GM12878 (cell line): ENCODE measurements at regions not wholly inside any gene's neighbourhood (a gene's known extent, or its start where the extent isn't known, plus 50 kb on each side); places are given as distances from the start of the nearest gene placed in this dataset.

Experiments
- ATAC-seq: fragments of 200-7000 bp; cut with Tn5 transposase; 3 replicates; pipeline ENCODE4 v1.9.1; 2020; ENCODE audit warnings: mild to moderate bottlenecking, moderate library complexity
- BruUV-seq: library from RNA; stranded (reverse); fragments of 400-500 nt; replicated peaks from 2 replicates; lab custom pipeline; 2021; lab: Mats Ljungman, UMichigan
- CTCF ChIA-PET: fragments of 300-600 bp; sonication (Branson Sonifier 250); formaldehyde crosslinking; extraction: SDS; loops from one replicate; lab custom pipeline; 2021; ENCODE audit warnings: inconsistent platforms; lab: Yijun Ruan, JAX
- POLR2A ChIA-PET: fragments of 350-600 bp; formaldehyde crosslinking; extraction: SDS; loops from one replicate; lab custom pipeline; 2021; ENCODE audit warnings: inconsistent platforms; lab: Charles Lee
- RAD21 ChIA-PET: fragments of 300-600 bp; sonication (Branson Sonifier 250); formaldehyde crosslinking; loops from one replicate; lab custom pipeline; 2023; ENCODE audit warnings: antibody characterized with exemption; ENCODE audit not compliant: unreplicated experiment; lab: Charles Lee
- SMC1A ChIA-PET: fragments of 300-600 bp; sonication (Branson Sonifier 250); formaldehyde crosslinking; loops from one replicate; lab custom pipeline; 2023; ENCODE audit not compliant: unreplicated experiment, uncharacterized antibody; lab: Charles Lee
- DNase-seq: peaks from one replicate; pipeline ENCODE4 v3.0.0-alpha.2; 2011; ENCODE audit warnings: low read depth, low spot score
- FAIRE-seq: peaks from 3 replicates; lab custom pipeline; 2011; peaks lifted over from hg19 to GRCh38; lab: Jason Lieb, UNC
- H2AFZ ChIP-seq: 2 replicates; pipeline ENCODE4 v1.6.0; 2011; ENCODE audit warnings: low read depth, low read length, control low read depth; ENCODE audit not compliant: control insufficient read depth
- H3K27ac ChIP-seq: 2 replicates; pipeline ENCODE4 v1.5.1; 2011; ENCODE audit warnings: control low read depth; ENCODE audit not compliant: control insufficient read depth, insufficient read depth
- H3K27me3 ChIP-seq, 2 experiments: replicated peaks in 1 of 2; 2 replicates each; pipeline versions ENCODE4 v1.6.0 to v1.6.1; 2011; ENCODE audit warnings: low read length in 1 of 2; ENCODE audit not compliant: control insufficient read depth in 2 of 2, insufficient read depth in 2 of 2
- H3K36me3 ChIP-seq, 2 experiments: 2 replicates each; pipeline ENCODE4 v1.5.1; 2011; ENCODE audit warnings: low read length in 1 of 2; ENCODE audit not compliant: control insufficient read depth in 2 of 2, insufficient read depth in 2 of 2
- H3K4me1 ChIP-seq: 2 replicates; pipeline ENCODE4 v1.6.1; 2011; ENCODE audit warnings: mild to moderate bottlenecking, low read length, moderate library complexity, mixed read lengths; ENCODE audit not compliant: control insufficient read depth, insufficient read depth
- H3K4me2 ChIP-seq: 2 replicates; pipeline ENCODE4 v1.6.0; 2011; ENCODE audit warnings: control low read depth; ENCODE audit not compliant: control insufficient read depth, insufficient read depth
- H3K4me3 ChIP-seq: fragments of 200-600 bp; sonication (generic); 2 replicates; pipeline ENCODE4 v1.5.1; 2016
- H3K79me2 ChIP-seq: 2 replicates; pipeline ENCODE4 v1.6.0; 2011; ENCODE audit warnings: low read length; ENCODE audit not compliant: control insufficient read depth, insufficient read depth
- H3K9ac ChIP-seq: 2 replicates; pipeline ENCODE4 v1.8.0; 2011; ENCODE audit warnings: low read length, control low read depth, mixed read lengths; ENCODE audit not compliant: control insufficient read depth, insufficient read depth
- H3K9me3 ChIP-seq: replicated peaks from 3 replicates; pipeline ENCODE4 v1.5.1; 2011; ENCODE audit warnings: mild to moderate bottlenecking, low read length; ENCODE audit not compliant: control insufficient read depth, insufficient read depth
- H4K20me1 ChIP-seq: 2 replicates; pipeline ENCODE4 v1.6.0; 2011; ENCODE audit not compliant: control insufficient read depth, insufficient read depth
- CHD1 ChIP-seq: IDR thresholded peaks from 2 replicates; pipeline ENCODE4 v1.6.1; 2012; ENCODE audit warnings: low read depth, low read length, improper control_type of control experiment
- ETV6 ChIP-seq, 2 experiments: fragments of 450-650 bp in 1 of 2; IDR thresholded peaks in 1 of 2; conservative IDR thresholded peaks in 1 of 2; 2 replicates each; pipeline ENCODE4 v1.6.1; 2014; ENCODE audit warnings: antibody characterized with exemption in 1 of 2, borderline replicate concordance in 1 of 2, low read depth in 1 of 2, mild to moderate bottlenecking in 1 of 2, moderate library complexity in 1 of 2
- FOXK2 ChIP-seq: fragments of 450-650 bp; IDR thresholded peaks from 2 replicates; pipeline ENCODE4 v1.6.1; 2017; ENCODE audit warnings: mild to moderate bottlenecking, moderate library complexity
- JUNB ChIP-seq: IDR thresholded peaks from 2 replicates; pipeline ENCODE4 v1.6.1; 2016; ENCODE audit warnings: antibody characterized with exemption, mild to moderate bottlenecking
- KAT2A ChIP-seq: conservative IDR thresholded peaks from 2 replicates; pipeline ENCODE4 v1.6.1; 2011; ENCODE audit warnings: low read depth, low read length; ENCODE audit not compliant: control insufficient read depth
- NR2C1 ChIP-seq: fragments of 450-650 bp; IDR thresholded peaks from 2 replicates; pipeline ENCODE4 v1.6.1; 2017; ENCODE audit warnings: antibody characterized with exemption, mild to moderate bottlenecking, moderate library complexity
- PAX8 ChIP-seq: fragments of 450-650 bp; IDR thresholded peaks from 2 replicates; pipeline ENCODE4 v1.6.1; 2017; ENCODE audit warnings: mild to moderate bottlenecking, moderate library complexity
- PML ChIP-seq: IDR thresholded peaks from 2 replicates; pipeline ENCODE4 v1.6.1; 2012; ENCODE audit warnings: low read length, inconsistent platforms
- RFX5 ChIP-seq: IDR thresholded peaks from 2 replicates; pipeline ENCODE4 v1.6.1; 2011; ENCODE audit warnings: low read depth, low read length, improper control_type of control experiment
- ZNF207 ChIP-seq: fragments of 450-650 bp; IDR thresholded peaks from 2 replicates; pipeline ENCODE4 v1.6.1; 2014; ENCODE audit warnings: antibody characterized with exemption, mild to moderate bottlenecking, borderline replicate concordance
- WGBS: methylation state at CpG from one replicate; pipeline ENCODE4 v1.1.6; 2016; ENCODE audit warnings: low lambda C conversion rate; ENCODE audit not compliant: insufficient replicate concordance, insufficient coverage; ENCODE audit errors: missing lambda C conversion rate; 5-methylcytosine and 5-hydroxymethylcytosine counted together
- in situ Hi-C: fragments of 300-500 bp; cut with MboI; formaldehyde crosslinking; loops from 9 replicates; pipeline ENCODE4 v1.14.3; 2018; ENCODE audit warnings: mixed read lengths
- intact Hi-C: fragments of 100-400 bp; cut with micrococcal nuclease; formaldehyde crosslinking; loops from one replicate; pipeline ENCODE4 v1.14.2; 2022; ENCODE audit not compliant: unreplicated experiment
- TF ChIP-seq, protein P1 (sequence below): fragments of 450-650 bp; IDR thresholded peaks from 2 replicates; pipeline ENCODE4 v1.6.1; 2014; ENCODE audit warnings: mild to moderate bottlenecking
- TF ChIP-seq, protein P2 (sequence below): fragments of 450-650 bp; IDR thresholded peaks from 2 replicates; pipeline ENCODE4 v1.6.1; 2017; ENCODE audit warnings: mild to moderate bottlenecking
- TF ChIP-seq, protein P3 (sequence below): fragments of 450-650 bp; IDR thresholded peaks from 2 replicates; pipeline ENCODE4 v1.6.1; 2016; ENCODE audit warnings: mild to moderate bottlenecking, moderate library complexity, borderline replicate concordance
- TF ChIP-seq, protein P4 (sequence below): fragments of 150-350 bp; IDR thresholded peaks from 2 replicates; pipeline ENCODE4 v1.6.1; 2014; ENCODE audit warnings: mild to moderate bottlenecking, low read depth, low read length

DNA sequence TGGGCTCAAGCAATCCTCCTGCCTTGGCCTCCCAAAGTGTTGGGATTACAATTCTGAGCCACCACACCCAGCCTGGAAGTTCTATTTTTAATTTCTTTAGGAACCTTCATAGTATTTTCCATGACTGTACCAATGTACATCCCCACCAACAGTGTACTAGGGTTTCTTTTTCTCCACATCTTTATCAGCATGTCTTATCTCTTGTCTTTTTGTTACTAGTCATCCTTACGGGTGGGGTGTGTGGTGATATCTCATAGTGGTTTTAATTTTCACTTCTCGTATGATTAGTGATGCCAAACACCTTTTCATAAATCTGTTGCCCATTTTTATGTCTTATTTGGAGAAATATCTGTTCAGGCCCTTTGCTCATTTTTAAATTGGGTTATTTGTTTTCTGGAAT lies 123.0 kb upstream of the MEF2C start:
- POLR2A ChIA-PET = no interaction called here
- no peak overlapping the region for H3K4me3 ChIP-seq
- intact Hi-C loops (no loop called here), in situ Hi-C loops (no loop called here)
- ATAC-seq = no peak
- no peaks in the 10 kb centered on the region for H3K4me1 ChIP-seq
- H3K9ac ChIP-seq = no peak overlapping the region
- DNase-seq = no peak
- CTCF ChIA-PET = interaction anchor here (0.7 kb wide), 1 partner anchor 278 kb away, joined by 3 read pairs; no protein-coding TSS in a partner anchor
- no peak overlapping the region for H3K27ac ChIP-seq
- no peaks in the 10 kb centered on the region for H4K20me1 ChIP-seq
- no peaks in the 10 kb centered on the region; the same call in 1 of the 3 replicates for H3K9me3 ChIP-seq
- BruUV-seq = no TSS peak
- no peaks in the 10 kb centered on the region for H3K79me2 ChIP-seq
- SMC1A ChIA-PET = no interaction called here
- H3K27me3 ChIP-seq = no peaks in the 10 kb centered on the region
- RAD21 ChIA-PET = no interaction called here
- no peak for FAIRE-seq
- no peak overlapping the region for H2AFZ ChIP-seq
- no peaks in the 10 kb centered on the region for H3K36me3 ChIP-seq
- WGBS = 100% methylated on average over 2 of the region's 2 CpGs
- H3K4me2 ChIP-seq = no peak overlapping the region
- TF ChIP-seq, protein P1, sequence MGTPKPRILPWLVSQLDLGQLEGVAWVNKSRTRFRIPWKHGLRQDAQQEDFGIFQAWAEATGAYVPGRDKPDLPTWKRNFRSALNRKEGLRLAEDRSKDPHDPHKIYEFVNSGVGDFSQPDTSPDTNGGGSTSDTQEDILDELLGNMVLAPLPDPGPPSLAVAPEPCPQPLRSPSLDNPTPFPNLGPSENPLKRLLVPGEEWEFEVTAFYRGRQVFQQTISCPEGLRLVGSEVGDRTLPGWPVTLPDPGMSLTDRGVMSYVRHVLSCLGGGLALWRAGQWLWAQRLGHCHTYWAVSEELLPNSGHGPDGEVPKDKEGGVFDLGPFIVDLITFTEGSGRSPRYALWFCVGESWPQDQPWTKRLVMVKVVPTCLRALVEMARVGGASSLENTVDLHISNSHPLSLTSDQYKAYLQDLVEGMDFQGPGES = no peak
- TF ChIP-seq KAT2A (no peak), PAX8 (no peak), PML (no peak), RFX5 (no peak), FOXK2 (no peak), CHD1 (no peak), NR2C1 (no peak), JUNB (no peak), ETV6 (conservative IDR thresholded peaks at IDR 0.05 in 1 of 2, IDR thresholded peaks at IDR 0.05 in 1 of 2; ENCODE audit: borderline replicate concordance in 1 of 2, low read depth in 1 of 2) (no peak), ZNF207 (no peak)
- TF ChIP-seq, protein P2, sequence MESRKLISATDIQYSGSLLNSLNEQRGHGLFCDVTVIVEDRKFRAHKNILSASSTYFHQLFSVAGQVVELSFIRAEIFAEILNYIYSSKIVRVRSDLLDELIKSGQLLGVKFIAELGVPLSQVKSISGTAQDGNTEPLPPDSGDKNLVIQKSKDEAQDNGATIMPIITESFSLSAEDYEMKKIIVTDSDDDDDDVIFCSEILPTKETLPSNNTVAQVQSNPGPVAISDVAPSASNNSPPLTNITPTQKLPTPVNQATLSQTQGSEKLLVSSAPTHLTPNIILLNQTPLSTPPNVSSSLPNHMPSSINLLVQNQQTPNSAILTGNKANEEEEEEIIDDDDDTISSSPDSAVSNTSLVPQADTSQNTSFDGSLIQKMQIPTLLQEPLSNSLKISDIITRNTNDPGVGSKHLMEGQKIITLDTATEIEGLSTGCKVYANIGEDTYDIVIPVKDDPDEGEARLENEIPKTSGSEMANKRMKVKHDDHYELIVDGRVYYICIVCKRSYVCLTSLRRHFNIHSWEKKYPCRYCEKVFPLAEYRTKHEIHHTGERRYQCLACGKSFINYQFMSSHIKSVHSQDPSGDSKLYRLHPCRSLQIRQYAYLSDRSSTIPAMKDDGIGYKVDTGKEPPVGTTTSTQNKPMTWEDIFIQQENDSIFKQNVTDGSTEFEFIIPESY = no peak
- TF ChIP-seq, protein P3, sequence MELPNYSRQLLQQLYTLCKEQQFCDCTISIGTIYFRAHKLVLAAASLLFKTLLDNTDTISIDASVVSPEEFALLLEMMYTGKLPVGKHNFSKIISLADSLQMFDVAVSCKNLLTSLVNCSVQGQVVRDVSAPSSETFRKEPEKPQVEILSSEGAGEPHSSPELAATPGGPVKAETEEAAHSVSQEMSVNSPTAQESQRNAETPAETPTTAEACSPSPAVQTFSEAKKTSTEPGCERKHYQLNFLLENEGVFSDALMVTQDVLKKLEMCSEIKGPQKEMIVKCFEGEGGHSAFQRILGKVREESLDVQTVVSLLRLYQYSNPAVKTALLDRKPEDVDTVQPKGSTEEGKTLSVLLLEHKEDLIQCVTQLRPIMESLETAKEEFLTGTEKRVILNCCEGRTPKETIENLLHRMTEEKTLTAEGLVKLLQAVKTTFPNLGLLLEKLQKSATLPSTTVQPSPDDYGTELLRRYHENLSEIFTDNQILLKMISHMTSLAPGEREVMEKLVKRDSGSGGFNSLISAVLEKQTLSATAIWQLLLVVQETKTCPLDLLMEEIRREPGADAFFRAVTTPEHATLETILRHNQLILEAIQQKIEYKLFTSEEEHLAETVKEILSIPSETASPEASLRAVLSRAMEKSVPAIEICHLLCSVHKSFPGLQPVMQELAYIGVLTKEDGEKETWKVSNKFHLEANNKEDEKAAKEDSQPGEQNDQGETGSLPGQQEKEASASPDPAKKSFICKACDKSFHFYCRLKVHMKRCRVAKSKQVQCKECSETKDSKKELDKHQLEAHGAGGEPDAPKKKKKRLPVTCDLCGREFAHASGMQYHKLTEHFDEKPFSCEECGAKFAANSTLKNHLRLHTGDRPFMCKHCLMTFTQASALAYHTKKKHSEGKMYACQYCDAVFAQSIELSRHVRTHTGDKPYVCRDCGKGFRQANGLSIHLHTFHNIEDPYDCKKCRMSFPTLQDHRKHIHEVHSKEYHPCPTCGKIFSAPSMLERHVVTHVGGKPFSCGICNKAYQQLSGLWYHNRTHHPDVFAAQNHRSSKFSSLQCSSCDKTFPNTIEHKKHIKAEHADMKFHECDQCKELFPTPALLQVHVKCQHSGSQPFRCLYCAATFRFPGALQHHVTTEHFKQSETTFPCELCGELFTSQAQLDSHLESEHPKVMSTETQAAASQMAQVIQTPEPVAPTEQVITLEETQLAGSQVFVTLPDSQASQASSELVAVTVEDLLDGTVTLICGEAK = no peak
- TF ChIP-seq, protein P4, sequence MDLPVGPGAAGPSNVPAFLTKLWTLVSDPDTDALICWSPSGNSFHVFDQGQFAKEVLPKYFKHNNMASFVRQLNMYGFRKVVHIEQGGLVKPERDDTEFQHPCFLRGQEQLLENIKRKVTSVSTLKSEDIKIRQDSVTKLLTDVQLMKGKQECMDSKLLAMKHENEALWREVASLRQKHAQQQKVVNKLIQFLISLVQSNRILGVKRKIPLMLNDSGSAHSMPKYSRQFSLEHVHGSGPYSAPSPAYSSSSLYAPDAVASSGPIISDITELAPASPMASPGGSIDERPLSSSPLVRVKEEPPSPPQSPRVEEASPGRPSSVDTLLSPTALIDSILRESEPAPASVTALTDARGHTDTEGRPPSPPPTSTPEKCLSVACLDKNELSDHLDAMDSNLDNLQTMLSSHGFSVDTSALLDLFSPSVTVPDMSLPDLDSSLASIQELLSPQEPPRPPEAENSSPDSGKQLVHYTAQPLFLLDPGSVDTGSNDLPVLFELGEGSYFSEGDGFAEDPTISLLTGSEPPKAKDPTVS = no peak
